Panc1 (cell line): ENCODE measurements at regions not wholly inside any gene's neighbourhood (a gene's known extent, or its start where the extent isn't known, plus 50 kb on each side); places are given as distances from the start of the nearest gene placed in this dataset.

Source experiments
- CTCF ChIP-seq: fragments of 450-650 bp; IDR thresholded peaks from 2 replicates; pipeline ENCODE4 v1.5.1; 2017; ENCODE audit warnings: mild to moderate bottlenecking
- POLR2AphosphoS5 ChIP-seq: IDR thresholded peaks from 2 replicates; pipeline ENCODE4 v1.6.1; 2012; ENCODE audit warnings: mild to moderate bottlenecking, low read depth, low read length, moderate library complexity
- REST ChIP-seq, 2 experiments: IDR thresholded peaks; 2 replicates each; pipeline ENCODE4 v1.6.1; 2011 to 2012; ENCODE audit warnings: low read depth in 2 of 2, control low read depth in 1 of 2, low read length in 1 of 2, mild to moderate bottlenecking in 1 of 2, moderate library complexity in 1 of 2; ENCODE audit not compliant: insufficient read depth in 1 of 2
- TCF7L2 ChIP-seq: IDR thresholded peaks from 2 replicates; pipeline ENCODE4 v1.6.1; 2011; ENCODE audit warnings: mild to moderate bottlenecking, low read depth, low read length, inconsistent platforms

- TF ChIP-seq CTCF (no peak), POLR2AphosphoS5 (no peak), REST (IDR thresholded peaks at IDR 0.05; ENCODE audit: insufficient read depth in 1 of 2, low read depth in 2 of 2, low read length in 1 of 2) (no peak), TCF7L2 (no peak)
These were observed 631.3 kb downstream of the NSUN3 start for GRCh38 chr3:94693997-94694640.
